ENCODE measurements at regions not wholly inside any gene's neighbourhood (a gene's known extent, or its start where the extent isn't known, plus 50 kb on each side); places are given as distances from the start of the nearest gene placed in this dataset.
"Not testable (repeated sequence)": the region's sequence is repeated elsewhere in the genome, so short reads cannot be mapped to it uniquely, and the experiment has no call there.

GRCh38 chr1:60875138-60875537 lies 207.2 kb upstream of the NFIA start:
- H3K27me3 ChIP-seq (ENCODE audit: insufficient read depth, low read length) = no peaks in the 10 kb centered on the region
- no peak overlapping the region for H3K4me3 ChIP-seq (ENCODE audit: low read length)
- H3K9ac ChIP-seq (ENCODE audit: low read depth, low read length) = no peak overlapping the region
- no peak overlapping the region for H3K27ac ChIP-seq (ENCODE audit: low read length)
- peaks cover 17% of the 10 kb centered on the region for H3K4me1 ChIP-seq (ENCODE audit: insufficient read depth, low read length)
- H3K36me3 ChIP-seq (ENCODE audit: insufficient read depth, low read depth, low read length) = no peaks in the 10 kb centered on the region
- H3K9me3 ChIP-seq (ENCODE audit: insufficient read depth, low read depth, low read length) = no peaks in the 10 kb centered on the region

- Histone ChIP-seq H3K4me3 (ENCODE audit: low read length) (no peak overlapping the region), H3K27ac (ENCODE audit: low read length) (no peak overlapping the region), H3K27me3 (ENCODE audit: insufficient read depth, low read length) (no peaks in the 10 kb centered on the region), H3K9ac (ENCODE audit: low read depth, low read length) (no peak overlapping the region), H3K36me3 (ENCODE audit: insufficient read depth, low read depth, low read length) (no peaks in the 10 kb centered on the region), H3K9me3 (ENCODE audit: insufficient read depth, low read depth, low read length) (no peaks in the 10 kb centered on the region), H3K4me1 (ENCODE audit: insufficient read depth, low read length) (peaks cover 19% of the 10 kb centered on the region)
These were observed 207.6 kb upstream of the NFIA start for GRCh38 chr1:60874718-60875117.

GRCh38 chr1:60873396-60873795 lies 209.0 kb upstream of the NFIA start:
- peaks cover 19% of the 10 kb centered on the region for H3K4me1 ChIP-seq (ENCODE audit: insufficient read depth, low read length)
- H3K27me3 ChIP-seq (ENCODE audit: insufficient read depth, low read length); H3K27ac ChIP-seq (ENCODE audit: low read length); H3K9ac ChIP-seq (ENCODE audit: low read depth, low read length); H3K9me3 ChIP-seq (ENCODE audit: insufficient read depth, low read depth, low read length); H3K4me3 ChIP-seq (ENCODE audit: low read length); H3K36me3 ChIP-seq (ENCODE audit: insufficient read depth, low read depth, low read length): not testable (repeated sequence)

GRCh38 chr1:60872426-60873054 lies 209.8 kb upstream of the NFIA start:
- H3K27me3 ChIP-seq (ENCODE audit: insufficient read depth, low read length) = no peaks in the 10 kb centered on the region
- no peak overlapping the region for H3K9ac ChIP-seq (ENCODE audit: low read depth, low read length)
- no peak overlapping the region for H3K27ac ChIP-seq (ENCODE audit: low read length)
- no peaks in the 10 kb centered on the region for H3K36me3 ChIP-seq (ENCODE audit: insufficient read depth, low read depth, low read length)
- H3K4me3 ChIP-seq (ENCODE audit: low read length) = no peak overlapping the region
- H3K9me3 ChIP-seq (ENCODE audit: insufficient read depth, low read depth, low read length) = no peaks in the 10 kb centered on the region
- peaks cover 26% of the 10 kb centered on the region for H3K4me1 ChIP-seq (ENCODE audit: insufficient read depth, low read length)

GRCh38 chr1:60870269-60870865 lies 212.0 kb upstream of the NFIA start:
- Histone ChIP-seq H3K36me3 (ENCODE audit: insufficient read depth, low read depth, low read length) (no peaks in the 10 kb centered on the region), H3K9me3 (ENCODE audit: insufficient read depth, low read depth, low read length) (no peaks in the 10 kb centered on the region), H3K4me3 (ENCODE audit: low read length) (no peak overlapping the region), H3K27me3 (ENCODE audit: insufficient read depth, low read length) (no peaks in the 10 kb centered on the region), H3K4me1 (ENCODE audit: insufficient read depth, low read length) (peaks cover 29% of the 10 kb centered on the region), H3K27ac (ENCODE audit: low read length) (no peak overlapping the region), H3K9ac (ENCODE audit: low read depth, low read length) (no peak overlapping the region)

GRCh38 chr1:60868901-60869663 lies 213.3 kb upstream of the NFIA start:
- H3K9ac ChIP-seq (ENCODE audit: low read depth, low read length) = no peak overlapping the region
- H3K4me1 ChIP-seq (ENCODE audit: insufficient read depth, low read length) = peaks cover 29% of the 10 kb centered on the region
- H3K4me3 ChIP-seq (ENCODE audit: low read length) = no peak overlapping the region
- H3K36me3 ChIP-seq (ENCODE audit: insufficient read depth, low read depth, low read length) = no peaks in the 10 kb centered on the region
- no peak overlapping the region for H3K27ac ChIP-seq (ENCODE audit: low read length)
- no peaks in the 10 kb centered on the region for H3K9me3 ChIP-seq (ENCODE audit: insufficient read depth, low read depth, low read length)
- no peaks in the 10 kb centered on the region for H3K27me3 ChIP-seq (ENCODE audit: insufficient read depth, low read length)

GRCh38 chr1:60867782-60868181 lies 214.6 kb upstream of the NFIA start:
- no peak overlapping the region for H3K27ac ChIP-seq (ENCODE audit: low read length)
- H3K36me3 ChIP-seq (ENCODE audit: insufficient read depth, low read depth, low read length) = no peaks in the 10 kb centered on the region
- peak overlapping the region; percentile 21; the same call in 1 of the 2 replicates for H3K9ac ChIP-seq (ENCODE audit: low read depth, low read length)
- no peaks in the 10 kb centered on the region for H3K9me3 ChIP-seq (ENCODE audit: insufficient read depth, low read depth, low read length)
- H3K4me3 ChIP-seq (ENCODE audit: low read length) = peak overlapping the region; percentile 18; the same call in 1 of the 2 replicates
- H3K27me3 ChIP-seq (ENCODE audit: insufficient read depth, low read length) = no peaks in the 10 kb centered on the region
- peaks cover 30% of the 10 kb centered on the region for H3K4me1 ChIP-seq (ENCODE audit: insufficient read depth, low read length)

- no peak overlapping the region for H3K9ac ChIP-seq (ENCODE audit: low read depth, low read length)
- no peak overlapping the region; the same call in 1 of the 2 replicates for H3K4me3 ChIP-seq (ENCODE audit: low read length)
- H3K4me1 ChIP-seq (ENCODE audit: insufficient read depth, low read length) = peaks cover 37% of the 10 kb centered on the region
- H3K36me3 ChIP-seq (ENCODE audit: insufficient read depth, low read depth, low read length) = no peaks in the 10 kb centered on the region
- no peak overlapping the region for H3K27ac ChIP-seq (ENCODE audit: low read length)
- H3K9me3 ChIP-seq (ENCODE audit: insufficient read depth, low read depth, low read length) = no peaks in the 10 kb centered on the region
- H3K27me3 ChIP-seq (ENCODE audit: insufficient read depth, low read length) = no peaks in the 10 kb centered on the region
These were observed 215.3 kb upstream of the NFIA start for GRCh38 chr1:60866917-60867531.

GRCh38 chr1:60866226-60866900 lies 216.0 kb upstream of the NFIA start:
- no peak overlapping the region for H3K9ac ChIP-seq (ENCODE audit: low read depth, low read length)
- no peaks in the 10 kb centered on the region for H3K9me3 ChIP-seq (ENCODE audit: insufficient read depth, low read depth, low read length)
- H3K27ac ChIP-seq (ENCODE audit: low read length) = no peak overlapping the region
- H3K27me3 ChIP-seq (ENCODE audit: insufficient read depth, low read length) = no peaks in the 10 kb centered on the region
- peaks cover 35% of the 10 kb centered on the region for H3K4me1 ChIP-seq (ENCODE audit: insufficient read depth, low read length)
- no peak overlapping the region for H3K4me3 ChIP-seq (ENCODE audit: low read length)
- no peaks in the 10 kb centered on the region for H3K36me3 ChIP-seq (ENCODE audit: insufficient read depth, low read depth, low read length)

GRCh38 chr1:60865166-60865565 lies 217.2 kb upstream of the NFIA start:
- H3K36me3 ChIP-seq (ENCODE audit: insufficient read depth, low read depth, low read length) = no peaks in the 10 kb centered on the region
- no peak overlapping the region for H3K4me3 ChIP-seq (ENCODE audit: low read length)
- peaks cover 23% of the 10 kb centered on the region; the same call in 1 of the 2 replicates for H3K4me1 ChIP-seq (ENCODE audit: insufficient read depth, low read length)
- H3K27me3 ChIP-seq (ENCODE audit: insufficient read depth, low read length) = no peaks in the 10 kb centered on the region
- H3K9me3 ChIP-seq (ENCODE audit: insufficient read depth, low read depth, low read length) = no peaks in the 10 kb centered on the region
- no peak overlapping the region for H3K9ac ChIP-seq (ENCODE audit: low read depth, low read length)
- no peak overlapping the region for H3K27ac ChIP-seq (ENCODE audit: low read length)

- Histone ChIP-seq H3K4me1 (ENCODE audit: insufficient read depth, low read length) (peaks cover 21% of the 10 kb centered on the region; the same call in 1 of the 2 replicates), H3K9ac (ENCODE audit: low read depth, low read length) (no peak overlapping the region), H3K27ac (ENCODE audit: low read length) (no peak overlapping the region), H3K27me3 (ENCODE audit: insufficient read depth, low read length) (no peaks in the 10 kb centered on the region), H3K9me3 (ENCODE audit: insufficient read depth, low read depth, low read length) (no peaks in the 10 kb centered on the region), H3K36me3 (ENCODE audit: insufficient read depth, low read depth, low read length) (no peaks in the 10 kb centered on the region), H3K4me3 (ENCODE audit: low read length) (no peak overlapping the region)
These were observed 217.6 kb upstream of the NFIA start for GRCh38 chr1:60864722-60865121.

Data from iPS-20b (cell line).